ENCODE measurements at regions not wholly inside any gene's neighbourhood (a gene's known extent, or its start where the extent isn't known, plus 50 kb on each side); places are given as distances from the start of the nearest gene placed in this dataset.
A peak's percentile ranks its signal among the peaks of the same experiment; 100 is the strongest.
"Not testable (repeated sequence)": the region's sequence is repeated elsewhere in the genome, so short reads cannot be mapped to it uniquely, and the experiment has no call there.

DNA sequence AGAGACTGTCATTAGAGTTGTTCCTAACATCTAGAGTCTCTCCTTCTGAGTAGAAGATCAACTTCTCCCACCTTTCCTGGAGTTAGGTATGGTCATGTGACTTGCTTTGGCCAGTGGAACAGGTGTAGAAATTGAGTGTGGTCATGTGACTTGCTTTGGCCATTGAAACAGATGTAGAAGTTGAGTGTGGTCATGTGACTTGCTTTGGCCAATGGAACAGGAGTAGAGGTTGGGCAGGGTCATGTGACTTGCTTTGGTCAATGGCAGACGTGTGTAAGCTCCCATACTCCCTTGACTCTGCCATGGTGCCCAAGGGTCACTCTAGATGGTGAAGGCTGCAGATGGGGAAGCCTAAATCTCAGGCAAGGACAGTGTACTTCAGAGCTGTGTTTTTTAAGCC is 306.0 kb downstream of the NPHP4 start:
- DNase-seq (ENCODE audit: low spot score) = no peak

DNA sequence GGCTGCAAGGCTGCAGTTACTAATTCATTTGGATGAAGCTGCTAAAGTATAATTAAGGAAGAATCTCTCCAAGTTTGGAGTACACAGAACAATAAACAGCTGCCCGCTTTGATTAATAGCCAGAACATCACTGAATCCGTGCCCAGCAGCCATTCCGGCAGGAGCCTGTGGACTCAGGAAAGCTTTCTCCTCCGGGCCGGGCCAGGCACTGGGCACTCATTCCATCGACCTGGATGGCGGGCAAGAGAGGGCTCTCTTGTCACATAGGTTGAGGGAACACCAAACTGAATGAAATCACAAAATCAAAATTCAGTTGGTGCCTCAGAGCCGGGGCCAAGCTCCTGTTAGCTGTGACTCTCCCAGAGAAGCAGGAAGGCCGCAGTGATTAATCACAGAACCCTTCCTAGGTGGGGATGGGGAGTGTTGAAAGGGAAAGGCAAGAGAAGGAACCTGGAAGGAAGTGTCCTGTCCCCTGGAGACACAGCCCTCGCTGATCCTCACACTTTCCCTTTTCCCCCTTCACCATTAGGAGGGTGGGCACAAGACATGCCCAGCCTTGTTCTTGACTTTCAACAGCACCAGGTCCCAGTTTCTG is 306.7 kb downstream of the NPHP4 start:
- DNase-seq (ENCODE audit: low spot score) = no peak

DNA sequence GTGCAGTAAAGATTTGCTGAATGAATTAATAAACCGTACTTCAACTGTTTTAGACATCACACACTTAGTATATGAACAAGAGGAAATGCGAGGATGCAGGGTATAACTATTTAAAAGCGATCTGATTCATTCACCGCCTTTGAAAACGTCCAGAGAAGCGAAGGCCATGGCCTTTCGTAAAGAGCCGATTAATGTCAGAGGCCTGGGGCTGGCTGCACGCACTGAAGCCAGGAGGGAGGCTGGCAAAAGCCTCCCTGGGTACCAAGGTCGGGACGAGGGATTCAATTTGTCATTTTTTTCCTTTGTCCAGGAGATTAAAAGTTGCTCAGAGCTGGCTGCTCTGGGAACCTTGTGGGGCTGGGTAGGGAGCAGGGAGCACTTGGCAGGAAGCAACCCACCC is 307.4 kb downstream of the NPHP4 start:
- no peak for DNase-seq (ENCODE audit: low spot score)

DNA sequence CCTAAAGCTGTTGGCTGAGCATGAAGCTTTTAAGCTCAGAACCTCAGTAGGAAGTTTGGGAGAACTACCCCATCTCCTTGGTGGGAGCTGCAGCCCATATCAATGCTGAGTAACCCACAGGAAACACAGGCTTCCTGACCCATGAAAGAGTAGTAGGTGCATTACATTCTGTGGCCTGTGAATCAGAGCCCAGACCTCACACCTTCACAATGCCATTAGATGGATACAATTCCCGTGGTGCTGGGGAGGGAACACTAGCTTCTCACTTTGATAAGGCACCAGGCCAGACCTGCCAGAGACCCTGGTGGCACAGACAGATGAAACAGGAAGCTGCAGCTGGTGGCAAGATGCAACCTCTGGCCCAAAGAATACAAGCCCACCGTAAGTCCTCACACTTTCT is 308.8 kb downstream of the NPHP4 start:
- DNase-seq (ENCODE audit: low spot score) = no peak

DNA sequence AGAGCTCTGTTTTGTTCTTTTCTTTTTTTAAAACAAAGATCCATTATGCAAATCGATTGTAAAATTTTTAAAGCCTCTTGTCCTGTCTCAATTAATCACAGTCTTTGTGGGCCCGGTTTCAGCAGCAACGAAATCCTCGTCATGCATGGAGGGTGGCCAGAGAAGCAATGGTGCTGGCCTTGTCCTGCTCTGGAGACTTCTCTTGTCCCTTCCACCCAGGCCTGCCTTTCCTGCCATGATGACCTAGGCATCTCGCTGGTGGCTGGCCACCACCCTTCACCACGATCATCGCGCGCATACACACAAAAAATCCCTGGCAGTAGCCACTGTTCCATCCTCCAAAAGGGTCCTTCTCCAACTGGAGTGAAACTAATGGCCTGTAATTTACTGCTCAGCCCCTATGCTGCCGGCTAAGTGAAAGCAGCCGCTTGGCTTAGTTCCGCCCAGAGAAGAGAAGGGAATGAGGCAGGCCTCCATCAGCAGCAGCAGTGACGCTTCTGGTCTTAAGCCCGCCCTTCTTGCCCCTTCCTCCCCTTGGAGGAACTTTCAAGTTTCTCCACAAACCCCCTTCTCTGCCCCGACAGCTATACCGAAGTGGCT is 309.5 kb downstream of the NPHP4 start:
- no peak for DNase-seq (ENCODE audit: low spot score)

DNA sequence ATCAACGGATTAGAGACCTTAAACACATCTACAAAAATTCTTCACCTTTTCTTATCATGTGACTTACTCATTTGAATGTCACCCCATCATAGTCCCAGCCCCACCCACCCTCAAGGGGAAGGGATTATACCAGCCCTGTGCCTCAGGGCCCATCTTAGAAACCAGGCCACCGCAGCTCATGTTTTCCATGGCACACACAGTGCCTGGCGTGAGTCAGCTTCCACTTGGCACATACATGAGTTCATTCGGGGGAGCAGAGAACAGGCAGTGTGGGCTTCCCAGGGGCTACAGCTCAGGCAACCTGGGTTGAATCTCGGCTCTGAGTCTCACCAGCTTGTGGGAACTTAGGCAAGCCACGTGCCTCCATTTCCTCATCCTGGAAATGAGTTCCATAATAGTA is 310.6 kb downstream of the NPHP4 start:
- no peak for DNase-seq (ENCODE audit: low spot score)

DNA sequence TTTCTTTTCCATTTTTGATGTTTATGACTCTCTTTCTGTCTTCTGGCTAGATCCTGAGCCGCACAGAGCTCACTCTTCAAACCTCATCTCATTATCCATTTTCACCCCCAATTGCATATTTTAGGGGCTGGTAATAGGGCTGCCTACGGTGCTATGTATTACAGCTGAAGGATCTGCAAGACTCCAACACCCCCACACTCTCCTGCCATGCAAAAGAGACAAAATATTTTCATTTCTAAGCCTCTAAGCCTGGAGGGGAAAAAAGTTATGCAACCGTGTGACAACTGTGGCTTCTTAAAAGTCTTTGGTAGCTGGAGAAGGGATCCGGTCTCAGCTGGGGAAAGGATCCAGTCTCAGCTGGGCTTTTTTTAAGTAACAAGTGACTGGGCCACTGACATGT is 311.6 kb downstream of the NPHP4 start:
- DNase-seq (ENCODE audit: low spot score) = no peak

DNA sequence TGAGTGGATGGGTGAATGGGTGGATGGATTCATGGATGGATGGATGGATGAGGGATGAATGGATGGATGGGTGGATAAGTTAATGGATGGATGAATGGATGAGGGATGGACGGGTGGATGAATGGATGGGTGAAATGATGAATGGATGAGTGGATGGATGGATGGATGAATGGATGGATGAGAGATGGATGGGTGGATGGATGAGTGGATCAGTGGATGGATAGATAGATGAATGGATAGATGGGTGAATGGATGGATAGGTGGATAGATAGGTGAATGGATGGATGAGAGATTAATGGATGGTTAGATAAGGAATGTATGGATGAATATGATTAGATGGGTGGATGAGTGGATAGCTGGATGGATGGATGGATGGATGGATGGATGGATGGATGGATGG is 313.5 kb downstream of the NPHP4 start:
- no peak for DNase-seq (ENCODE audit: low spot score)

DNA sequence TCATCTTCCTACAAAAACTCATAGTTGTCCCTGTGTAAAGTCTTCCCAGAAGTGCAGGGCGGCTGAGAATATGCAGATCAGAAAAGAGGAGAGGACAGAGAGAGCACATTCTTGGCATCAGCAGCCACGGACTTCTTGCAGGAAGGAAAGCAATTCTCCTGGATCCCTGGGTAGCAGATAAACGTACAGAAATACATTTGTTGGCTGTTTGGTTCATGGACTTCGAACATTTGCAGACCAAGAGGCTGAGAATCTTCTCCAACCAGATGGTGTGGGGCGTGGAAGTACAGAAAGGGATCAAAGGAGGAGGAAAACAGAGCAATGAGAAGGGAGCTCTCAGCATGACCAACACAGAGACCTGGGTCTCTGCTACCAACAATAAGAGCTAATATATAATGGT is 319.9 kb downstream of the NPHP4 start:
- DNase-seq (ENCODE audit: low spot score) = not testable (repeated sequence)

DNA sequence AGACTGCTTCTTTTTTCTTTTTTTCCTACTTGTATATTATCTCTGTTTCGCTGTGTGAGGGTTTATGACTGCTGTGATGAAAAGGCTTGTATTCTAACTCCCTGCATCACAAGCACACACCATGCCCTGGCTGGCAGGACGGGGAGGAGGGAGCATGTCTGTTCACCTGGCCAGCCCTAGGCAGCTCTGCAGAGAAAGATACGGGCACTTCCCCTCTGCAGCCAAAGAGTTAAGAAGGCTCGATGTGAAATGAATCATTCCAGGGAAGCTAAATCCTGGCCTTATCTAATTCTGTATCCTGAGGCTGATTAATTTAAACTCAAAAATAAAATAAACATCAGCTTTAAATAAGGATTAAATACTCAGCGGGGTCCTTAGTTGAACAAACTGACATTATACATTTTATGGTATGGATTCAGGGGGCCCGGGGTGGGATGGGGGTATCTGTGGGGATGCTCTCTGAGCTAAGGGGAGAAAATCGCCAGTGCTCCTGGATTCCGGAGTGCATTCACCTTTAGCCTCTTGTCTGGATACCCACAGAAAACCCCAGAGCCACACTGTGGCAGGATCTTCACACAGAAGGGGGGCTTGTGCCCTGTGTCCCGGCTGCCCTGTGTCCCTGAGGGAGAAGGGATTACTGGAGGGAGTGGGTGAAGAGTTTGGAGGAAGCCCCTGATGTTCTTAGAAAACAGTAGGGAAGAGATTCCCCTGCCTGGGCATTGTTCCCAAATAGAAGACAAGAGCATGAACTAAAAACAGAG is 321.5 kb downstream of the NPHP4 start:
- no peak for DNase-seq (ENCODE audit: low spot score)

DNA sequence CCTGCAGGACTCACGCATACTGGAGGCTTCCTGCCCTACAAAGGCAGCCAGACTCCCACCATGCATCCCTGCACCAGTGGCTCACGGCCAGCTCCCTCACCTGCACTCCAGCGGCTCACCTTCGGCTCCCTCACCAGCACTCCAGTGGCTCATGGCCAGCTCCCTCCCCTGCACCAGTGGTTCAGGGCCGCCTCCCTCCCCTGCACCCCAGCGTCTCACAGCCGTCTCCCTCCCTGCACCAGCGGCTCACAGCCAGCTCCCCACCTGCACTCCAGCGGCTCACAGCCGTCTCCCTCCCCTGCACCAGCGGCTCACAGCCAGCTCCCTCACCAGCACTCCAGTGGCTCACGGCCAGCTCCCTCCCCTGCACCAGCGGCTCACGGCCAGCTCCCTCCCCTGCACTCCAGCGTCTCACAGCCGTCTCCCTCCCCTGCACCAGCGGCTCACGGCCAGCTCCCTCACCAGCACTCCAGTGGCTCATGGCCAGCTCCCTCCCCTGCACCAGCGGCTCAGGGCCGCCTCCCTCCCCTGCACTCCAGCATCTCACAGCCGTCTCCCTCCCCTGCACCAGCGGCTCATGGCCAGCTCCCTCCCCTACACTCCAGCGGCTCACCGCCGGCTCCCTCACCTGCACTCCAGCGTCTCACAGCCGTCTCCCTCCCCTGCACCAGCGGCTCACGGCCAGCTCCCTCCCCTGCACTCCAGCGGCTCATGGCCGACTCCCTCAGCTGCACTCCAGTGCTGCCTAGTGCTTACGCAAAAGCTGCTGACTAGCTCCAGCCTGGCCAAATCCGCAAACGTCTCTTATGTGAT is 324.5 kb downstream of the NPHP4 start:
- DNase-seq (ENCODE audit: low spot score) = peak; percentile 1

DNA sequence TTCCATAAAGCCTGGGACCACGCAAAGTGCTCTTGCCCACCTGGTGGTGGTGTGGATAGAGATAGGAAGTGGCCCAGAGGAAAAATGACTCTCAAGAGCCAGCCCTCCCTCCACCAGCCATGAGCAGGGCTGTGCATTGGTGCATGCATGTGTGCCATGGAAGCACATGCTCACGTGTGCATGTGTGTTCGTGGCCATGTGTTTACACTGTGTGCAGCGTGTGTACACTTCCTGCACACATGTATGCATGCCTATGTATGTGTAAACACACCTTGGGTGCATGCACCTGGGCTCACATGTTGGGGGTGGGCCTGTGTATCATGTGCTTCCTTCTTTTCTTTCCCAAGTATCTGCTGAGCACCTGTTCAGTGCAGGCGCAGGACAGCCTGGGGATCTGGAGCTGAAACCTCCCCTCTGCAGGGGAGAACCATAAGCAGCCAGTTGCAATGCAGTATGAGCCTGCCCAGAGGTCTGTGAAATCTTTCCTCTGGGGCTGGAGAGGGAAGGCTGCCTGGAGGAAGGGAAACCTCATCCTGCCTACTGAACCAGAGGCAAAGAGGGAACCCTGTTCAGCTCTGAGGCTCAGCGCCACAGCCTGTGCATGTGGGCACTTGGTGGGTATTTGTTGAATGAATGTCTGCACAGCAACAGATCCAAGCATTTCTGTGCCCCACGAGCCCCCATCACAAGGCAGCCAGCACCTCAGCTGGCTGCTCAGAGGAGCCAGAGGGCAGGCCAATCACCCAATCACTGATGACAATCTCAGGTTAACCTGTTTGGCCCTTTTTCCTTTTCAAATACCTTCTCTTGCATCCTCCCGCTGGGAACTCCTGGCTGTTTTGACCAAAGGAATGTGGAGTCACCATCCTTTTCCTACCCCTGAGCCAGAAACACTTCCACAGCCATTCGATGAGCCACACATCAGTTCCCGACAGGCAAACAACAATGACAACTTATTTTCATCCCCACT is 327.0 kb downstream of the NPHP4 start:
- no peak for DNase-seq (ENCODE audit: low spot score)

DNA sequence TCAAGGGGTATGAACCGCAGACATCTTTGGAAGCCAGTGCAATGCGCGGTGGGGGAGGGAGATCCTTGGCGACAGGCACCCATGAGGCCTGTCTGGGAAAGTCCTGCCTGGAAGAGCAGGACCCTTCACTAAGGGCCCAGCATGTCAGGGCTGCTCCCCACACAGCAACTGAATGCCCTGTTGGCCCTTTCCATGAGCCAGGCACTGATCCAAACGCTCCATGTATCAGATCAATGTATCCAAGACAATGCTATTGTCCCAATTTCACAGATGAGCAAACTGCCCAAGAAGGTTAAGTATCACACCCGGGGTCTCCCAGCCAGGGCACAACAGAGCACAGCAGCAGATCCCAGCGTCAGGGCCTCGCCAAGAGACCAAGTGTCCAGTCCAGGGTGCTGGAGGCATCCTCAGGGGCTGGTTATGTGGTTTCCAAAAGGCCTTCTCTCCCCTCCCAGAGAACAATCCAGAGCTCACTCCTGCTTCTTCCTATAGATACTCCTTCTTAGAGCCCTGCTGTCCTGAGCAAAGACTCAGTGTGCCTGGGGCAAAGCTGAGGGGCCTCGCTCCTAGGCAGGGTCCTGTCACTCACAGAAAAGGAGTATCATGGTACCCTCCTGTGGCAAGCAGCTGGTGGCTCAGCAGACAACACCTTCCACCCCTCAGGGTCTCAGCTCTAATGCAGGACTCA is 328.0 kb downstream of the NPHP4 start:
- DNase-seq (ENCODE audit: low spot score) = no peak

DNA sequence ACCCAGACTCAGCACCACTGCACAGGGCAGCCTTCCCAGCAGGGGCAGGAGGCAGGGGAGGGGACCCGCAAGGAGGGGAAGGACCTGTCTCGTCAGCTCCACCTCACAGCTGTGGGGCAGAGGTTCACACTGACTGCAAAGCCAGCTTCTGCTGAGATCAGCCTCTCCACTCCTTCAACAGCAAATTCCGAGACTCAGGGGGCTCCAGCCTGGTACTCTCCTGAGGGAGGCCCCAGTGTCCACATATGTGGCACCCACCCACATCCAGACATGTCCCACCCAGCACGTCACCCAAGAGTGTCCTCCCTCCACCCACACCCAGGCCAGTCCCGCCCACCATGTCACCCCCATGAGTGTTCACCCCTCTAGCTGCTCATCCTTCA is 329.5 kb downstream of the NPHP4 start:
- no peak for DNase-seq (ENCODE audit: low spot score)

DNA sequence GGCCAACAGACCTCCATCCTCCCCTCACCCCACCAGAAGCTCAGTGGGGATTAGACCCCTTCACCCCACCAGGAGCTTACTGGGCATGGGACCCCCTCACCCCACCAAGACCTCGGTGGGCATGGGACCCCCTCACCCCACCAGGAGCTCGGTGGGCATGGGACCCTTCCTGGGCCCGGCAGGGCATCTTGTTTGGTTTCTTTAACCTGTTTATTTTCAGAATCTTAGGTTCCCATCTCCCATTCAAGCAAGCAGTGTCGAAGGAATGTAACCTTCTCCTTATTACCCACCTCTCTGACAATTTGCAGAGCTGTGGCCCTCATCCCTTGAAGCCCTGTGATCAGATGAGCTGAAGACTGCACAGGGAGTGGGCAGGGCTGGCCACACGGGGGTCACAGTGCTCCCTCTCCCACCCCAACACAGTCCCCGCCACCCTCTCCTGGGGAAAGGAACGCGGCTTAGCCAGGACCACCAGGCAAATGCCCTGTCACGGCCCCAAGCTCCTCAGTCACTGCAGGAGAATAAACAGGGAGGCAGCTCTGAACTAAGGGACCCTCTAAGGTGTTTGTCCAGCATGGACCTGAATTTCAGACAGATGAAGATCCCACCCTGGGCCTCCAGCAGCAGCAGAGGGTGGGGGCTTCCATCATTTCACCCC is 330.0 kb downstream of the NPHP4 start:
- no peak for DNase-seq (ENCODE audit: low spot score)

DNA sequence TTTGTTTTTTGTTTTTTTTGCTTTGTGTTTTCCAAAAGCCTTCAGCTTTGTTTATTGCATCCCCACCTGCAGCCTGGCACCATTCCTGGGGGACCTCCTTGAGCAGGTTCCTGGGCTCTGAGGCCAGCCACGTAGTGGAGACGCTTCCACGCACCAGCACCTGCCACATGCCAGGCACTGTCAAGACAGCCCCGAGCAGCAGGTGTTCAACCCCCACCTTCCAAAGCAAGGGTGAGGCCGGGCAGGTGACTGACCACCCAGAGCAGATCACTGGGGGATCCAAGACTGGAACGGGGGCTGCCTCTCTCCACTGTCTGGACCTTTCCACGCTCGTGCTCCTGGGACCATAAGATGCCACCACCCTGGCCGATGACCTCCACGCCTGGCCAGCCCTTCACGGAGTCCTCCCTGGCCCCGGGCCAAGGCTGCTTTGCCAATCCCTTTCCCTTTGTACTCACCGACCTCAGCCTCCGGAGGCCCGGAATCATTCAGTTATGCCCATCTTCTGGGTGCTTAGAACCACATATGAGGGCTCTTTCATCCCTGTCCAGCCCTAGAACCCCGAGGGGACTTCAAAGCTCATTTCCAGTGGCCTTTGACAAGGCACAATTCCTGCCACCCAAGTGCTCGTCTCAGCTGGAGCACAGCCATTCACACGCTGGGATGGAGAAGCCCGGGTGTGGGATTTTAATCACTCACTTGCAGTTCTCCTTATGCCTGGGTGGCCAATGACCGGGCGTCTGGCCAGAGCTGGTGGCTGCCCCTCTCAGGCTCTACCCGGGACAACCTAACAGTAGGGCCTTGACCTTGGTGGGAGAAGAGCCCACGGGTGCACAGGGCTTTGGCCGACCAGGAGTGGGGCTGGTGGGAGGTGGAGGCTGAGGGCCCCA is 330.8 kb downstream of the NPHP4 start:
- DNase-seq (ENCODE audit: low spot score) = no peak

DNA sequence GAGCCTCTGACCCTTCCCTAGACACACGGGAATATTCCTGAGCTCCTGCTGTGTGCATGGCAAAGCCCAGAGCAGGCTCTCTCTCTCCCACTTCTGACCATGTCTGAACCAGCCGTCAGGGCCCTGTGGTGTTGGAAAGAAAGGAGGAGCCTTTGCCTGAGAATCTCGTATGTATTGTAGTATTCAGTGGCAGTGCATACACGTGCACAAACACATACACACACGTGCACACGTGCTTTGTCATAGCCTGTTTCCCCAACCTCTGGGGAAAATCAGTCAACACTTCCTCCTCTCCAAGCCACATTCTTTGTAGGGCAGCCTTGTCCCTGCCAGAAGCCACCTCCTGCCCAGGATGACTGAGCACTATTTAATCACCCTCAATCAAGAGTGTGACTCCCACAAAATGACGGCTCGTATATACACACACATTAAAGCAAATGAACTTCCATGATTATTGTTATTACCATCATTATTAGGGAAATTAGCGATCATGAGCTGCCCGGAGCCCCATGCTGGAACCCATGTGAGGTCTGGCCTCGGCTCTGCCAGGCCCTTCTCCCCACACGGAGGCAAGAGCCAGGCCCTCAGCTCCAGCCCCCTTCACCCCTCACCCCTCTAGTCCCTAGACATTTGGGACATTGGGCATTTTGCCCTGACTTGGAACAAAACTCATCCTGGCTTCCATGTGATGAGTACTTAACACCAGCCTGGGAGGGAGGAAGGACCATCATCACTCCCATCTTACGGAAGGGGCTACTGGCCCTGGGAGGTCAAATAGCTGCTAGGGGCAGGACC is 331.9 kb downstream of the NPHP4 start:
- DNase-seq (ENCODE audit: low spot score) = no peak

DNA sequence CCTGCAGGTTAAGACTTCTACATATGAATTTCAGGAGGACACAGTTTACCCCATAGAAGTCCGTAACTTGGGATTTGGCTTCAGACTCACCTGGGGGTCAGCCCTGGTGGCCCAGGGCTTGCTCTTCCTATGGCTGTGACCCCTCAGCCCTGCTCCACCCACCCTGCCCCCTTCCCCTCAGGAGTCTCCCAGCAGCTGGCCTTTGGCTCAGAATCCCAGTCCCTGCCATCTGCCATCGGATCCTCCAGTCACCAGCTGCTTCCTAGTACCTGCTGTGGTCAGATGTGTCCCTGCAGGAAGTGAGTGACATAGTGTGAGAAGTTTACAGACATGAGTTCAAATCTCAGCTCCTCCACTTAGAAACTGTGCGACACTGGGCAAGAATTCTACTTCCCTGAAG is 332.6 kb downstream of the NPHP4 start:
- no peak for DNase-seq (ENCODE audit: low spot score)
